DOHH2 (cell line): ENCODE measurements at regions not wholly inside any gene's neighbourhood (a gene's known extent, or its start where the extent isn't known, plus 50 kb on each side); places are given as distances from the start of the nearest gene placed in this dataset.

Source experiments
- H3F3A ChIP-seq: fragments of 200-600 bp; sonication (generic), shearing (Covaris generic); 2 replicates; pipeline ENCODE4 v1.6.0; 2016; ENCODE audit warnings: antibody characterized with exemption, mild to moderate bottlenecking; ENCODE audit not compliant: control insufficient read depth, insufficient read depth
- H3K27ac ChIP-seq: fragments of 200-600 bp; sonication (generic); 2 replicates; pipeline ENCODE4 v1.5.1; 2014; ENCODE audit warnings: low read depth, mild to moderate bottlenecking, low read length, moderate library complexity
- H3K27me3 ChIP-seq: fragments of 200-600 bp; sonication (generic); 2 replicates; pipeline ENCODE4 v1.6.1; 2014; ENCODE audit warnings: mild to moderate bottlenecking, low read length, mixed read lengths; ENCODE audit not compliant: control insufficient read depth
- H3K36me3 ChIP-seq: fragments of 200-600 bp; sonication (generic); 2 replicates; pipeline ENCODE4 v1.6.1; 2014; ENCODE audit warnings: mild to moderate bottlenecking, low read length, moderate library complexity, mixed read lengths; ENCODE audit not compliant: control insufficient read depth
- H3K4me1 ChIP-seq: fragments of 200-600 bp; sonication (generic); 2 replicates; pipeline ENCODE4 v1.6.1; 2014; ENCODE audit warnings: mild to moderate bottlenecking, low read length, mixed read lengths; ENCODE audit not compliant: control insufficient read depth
- H3K4me2 ChIP-seq: fragments of 200-600 bp; sonication (generic); 2 replicates; pipeline ENCODE4 v1.6.0; 2014; ENCODE audit warnings: mild to moderate bottlenecking, low read length, moderate library complexity
- H3K4me3 ChIP-seq: fragments of 200-600 bp; sonication (generic); 2 replicates; pipeline ENCODE4 v1.5.1; 2014; ENCODE audit warnings: mild to moderate bottlenecking, low read length, mixed read lengths
- H3K79me2 ChIP-seq: fragments of 200-600 bp; sonication (generic); 2 replicates; pipeline ENCODE4 v1.6.1; 2014; ENCODE audit warnings: mild to moderate bottlenecking, low read length, mixed read lengths; ENCODE audit not compliant: control insufficient read depth
- H3K9me2 ChIP-seq: fragments of 200-600 bp; sonication (generic); replicated peaks from 2 replicates; pipeline ENCODE4 v1.6.1; 2014; ENCODE audit warnings: mild to moderate bottlenecking, low read length, mixed read lengths; ENCODE audit not compliant: control insufficient read depth
- H3K9me3 ChIP-seq: fragments of 200-600 bp; sonication (generic); 2 replicates; pipeline ENCODE4 v1.6.1; 2014; ENCODE audit warnings: antibody characterized with exemption, low read length, mixed read lengths; ENCODE audit not compliant: control insufficient read depth, insufficient read depth
- H4K20me1 ChIP-seq: fragments of 200-600 bp; sonication (generic); 2 replicates; pipeline ENCODE4 v1.6.0; 2014; ENCODE audit warnings: low read depth, mild to moderate bottlenecking, antibody characterized with exemption, low read length, moderate library complexity; ENCODE audit not compliant: control insufficient read depth, insufficient read depth
- CTCF ChIP-seq: fragments of 200-600 bp; sonication (generic); IDR thresholded peaks from one replicate; pipeline ENCODE4 v1.5.1; 2014; ENCODE audit warnings: antibody characterized with exemption, mild to moderate bottlenecking, low read depth, low read length; ENCODE audit not compliant: poor library complexity, severe bottlenecking
- EZH2phosphoT487 ChIP-seq: fragments of 200-600 bp; sonication (generic); IDR thresholded peaks from 2 replicates; pipeline ENCODE4 v1.6.1; 2017; ENCODE audit warnings: borderline replicate concordance, mild to moderate bottlenecking, antibody characterized with exemption, low read length, moderate library complexity, mixed read lengths

- H3K79me2 ChIP-seq: no peaks in the 10 kb centered on the region
- no peak overlapping the region for H3K27ac ChIP-seq
- H3K9me3 ChIP-seq: no peaks in the 10 kb centered on the region; the same call in 1 of the 2 replicates
- H3K4me2 ChIP-seq: no peak overlapping the region
- no peaks in the 10 kb centered on the region for H3F3A ChIP-seq
- H3K27me3 ChIP-seq: no peaks in the 10 kb centered on the region
- H3K4me1 ChIP-seq: no peaks in the 10 kb centered on the region
- H3K4me3 ChIP-seq: no peak overlapping the region
- H3K36me3 ChIP-seq: no peaks in the 10 kb centered on the region
- no peaks in the 10 kb centered on the region for H3K9me2 ChIP-seq
- no peak for TF ChIP-seq CTCF
- no peak for TF ChIP-seq EZH2phosphoT487
- no peaks in the 10 kb centered on the region for H4K20me1 ChIP-seq
Observed at GRCh38 chr9:32899181-32899580, 102.2 kb downstream of the APTX start.

- Histone ChIP-seq H3K4me1 (no peaks in the 10 kb centered on the region), H4K20me1 (no peaks in the 10 kb centered on the region), H3F3A (no peaks in the 10 kb centered on the region), H3K27ac (no peak overlapping the region), H3K9me2 (no peaks in the 10 kb centered on the region), H3K9me3 (no peaks in the 10 kb centered on the region; the same call in 1 of the 2 replicates), H3K4me2 (no peak overlapping the region), H3K36me3 (no peaks in the 10 kb centered on the region), H3K79me2 (no peaks in the 10 kb centered on the region), H3K4me3 (no peak overlapping the region), H3K27me3 (no peaks in the 10 kb centered on the region)
- TF ChIP-seq CTCF (no peak), EZH2phosphoT487 (no peak)
Observed at GRCh38 chr9:32899761-32900160, 101.7 kb downstream of the APTX start.

GRCh38 chr9:32906213-32906612 lies 95.2 kb downstream of the APTX start:
- H3K27ac ChIP-seq: no peak overlapping the region
- no peaks in the 10 kb centered on the region for H3K79me2 ChIP-seq
- H3K36me3 ChIP-seq: no peaks in the 10 kb centered on the region
- H3K4me1 ChIP-seq: no peaks in the 10 kb centered on the region
- H3K9me3 ChIP-seq: no peaks in the 10 kb centered on the region
- H3K27me3 ChIP-seq: no peaks in the 10 kb centered on the region
- H4K20me1 ChIP-seq: no peaks in the 10 kb centered on the region
- no peaks in the 10 kb centered on the region for H3K9me2 ChIP-seq
- no peaks in the 10 kb centered on the region for H3F3A ChIP-seq
- no peak overlapping the region for H3K4me3 ChIP-seq
- TF ChIP-seq CTCF (no peak), EZH2phosphoT487 (no peak)
- H3K4me2 ChIP-seq: no peak overlapping the region

- Histone ChIP-seq H3K27me3 (no peaks in the 10 kb centered on the region), H3K4me2 (no peak overlapping the region), H3K9me2 (no peaks in the 10 kb centered on the region)
Observed at GRCh38 chr9:32915802-32916201, 85.6 kb downstream of the APTX start.

More at GRCh38 chr9:32915802-32916201, 85.6 kb downstream of the APTX start:
- no peaks in the 10 kb centered on the region for H3K36me3 ChIP-seq
- no peaks in the 10 kb centered on the region for H3K4me1 ChIP-seq
- H3K4me3 ChIP-seq: no peak overlapping the region
- TF ChIP-seq EZH2phosphoT487 (no peak), CTCF (no peak)
- no peaks in the 10 kb centered on the region for H3K9me3 ChIP-seq
- H3F3A ChIP-seq: no peaks in the 10 kb centered on the region
- no peaks in the 10 kb centered on the region for H4K20me1 ChIP-seq
- no peak overlapping the region for H3K27ac ChIP-seq
- no peaks in the 10 kb centered on the region for H3K79me2 ChIP-seq
